Retinal pigment epithelial cell (primary cell): ENCODE measurements at regions not wholly inside any gene's neighbourhood (a gene's known extent, or its start where the extent isn't known, plus 50 kb on each side); places are given as distances from the start of the nearest gene placed in this dataset.

ENCODE experiments used
- DNase-seq: peaks from one replicate; pipeline ENCODE4 v3.0.0-alpha.2; 2010; ENCODE audit warnings: low read depth
- H3K4me3 ChIP-seq: 2 replicates; pipeline ENCODE4 v1.5.1; 2011; ENCODE audit warnings: mild to moderate bottlenecking, low read length, control low read depth, moderate library complexity
- CTCF ChIP-seq: conservative IDR thresholded peaks from 2 replicates; pipeline ENCODE4 v1.5.1; 2011; ENCODE audit warnings: low read depth, low read length, control low read depth, inconsistent platforms

- no peak overlapping the region for H3K4me3 ChIP-seq
- TF ChIP-seq CTCF, result no peak
- no peak for DNase-seq
These were observed 77.3 kb downstream of the UBIAD1 start for GRCh38 chr1:11350265-11350664.

GRCh38 chr1:11352058-11352715 lies 79.2 kb downstream of the UBIAD1 start:
- no peak overlapping the region for H3K4me3 ChIP-seq
- no peak for DNase-seq
- no peak for TF ChIP-seq CTCF

GRCh38 chr1:11352816-11353799 lies 80.1 kb downstream of the UBIAD1 start:
- TF ChIP-seq CTCF, result no peak
- DNase-seq, result no peak
- no peak overlapping the region for H3K4me3 ChIP-seq

GRCh38 chr1:11354893-11355553 lies 82.0 kb downstream of the UBIAD1 start:
- TF ChIP-seq CTCF, result no peak
- H3K4me3 ChIP-seq, result no peak overlapping the region
- DNase-seq, result no peak

GRCh38 chr1:11355559-11356475 lies 82.8 kb downstream of the UBIAD1 start:
- no peak for TF ChIP-seq CTCF
- no peak overlapping the region for H3K4me3 ChIP-seq
- DNase-seq, result no peak

- no peak for TF ChIP-seq CTCF
- H3K4me3 ChIP-seq, result no peak overlapping the region
- DNase-seq, result no peak
These were observed 84.3 kb downstream of the UBIAD1 start for GRCh38 chr1:11357276-11357675.
